NB4 (cell line): ENCODE measurements at regions not wholly inside any gene's neighbourhood (a gene's known extent, or its start where the extent isn't known, plus 50 kb on each side); places are given as distances from the start of the nearest gene placed in this dataset.

Experiments used
- DNase-seq: peaks from one replicate; pipeline ENCODE4 v3.0.0; 2010; ENCODE audit warnings: low read depth
- H3K4me3 ChIP-seq: one replicate; pipeline ENCODE4 v1.5.1; 2011; ENCODE audit warnings: mild to moderate bottlenecking, low read depth, low read length, moderate library complexity
- MAX ChIP-seq: IDR thresholded peaks from 2 replicates; pipeline ENCODE4 v1.6.1; 2011; ENCODE audit warnings: low read depth, low read length
- MYC ChIP-seq: IDR thresholded peaks from 2 replicates; pipeline ENCODE4 v1.6.1; 2011; ENCODE audit warnings: low read depth, low read length
- POLR2A ChIP-seq: IDR thresholded peaks from 2 replicates; pipeline ENCODE4 v1.6.1; 2011; ENCODE audit warnings: mild to moderate bottlenecking; ENCODE audit not compliant: insufficient read length; ENCODE audit errors: extremely low read depth
- TF ChIP-seq, protein P1 (sequence below): IDR thresholded peaks from one replicate; pipeline ENCODE4 v1.5.1; 2012; ENCODE audit warnings: low read depth, low read length

DNA sequence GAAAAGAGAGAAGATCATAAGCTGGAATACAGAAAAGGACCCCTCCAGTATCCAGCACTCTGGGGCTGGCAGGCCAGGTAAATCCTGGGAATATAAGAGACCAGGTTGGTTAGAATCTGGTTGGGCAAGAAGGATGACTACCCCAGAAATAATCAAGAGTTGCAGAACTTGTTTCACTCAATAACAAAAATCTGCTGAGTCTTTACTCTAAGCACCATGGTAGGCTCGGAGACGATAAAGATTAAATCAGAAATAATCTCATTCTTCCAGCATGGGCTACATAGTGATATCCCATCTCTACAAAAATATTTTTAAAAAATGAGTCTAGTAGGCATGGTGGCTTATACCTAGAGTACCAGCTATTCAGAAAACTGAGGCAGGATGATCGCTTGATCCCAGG is 138.0 kb upstream of the KCNJ16 start:
- TF ChIP-seq MAX, result no peak
- TF ChIP-seq, protein P1, sequence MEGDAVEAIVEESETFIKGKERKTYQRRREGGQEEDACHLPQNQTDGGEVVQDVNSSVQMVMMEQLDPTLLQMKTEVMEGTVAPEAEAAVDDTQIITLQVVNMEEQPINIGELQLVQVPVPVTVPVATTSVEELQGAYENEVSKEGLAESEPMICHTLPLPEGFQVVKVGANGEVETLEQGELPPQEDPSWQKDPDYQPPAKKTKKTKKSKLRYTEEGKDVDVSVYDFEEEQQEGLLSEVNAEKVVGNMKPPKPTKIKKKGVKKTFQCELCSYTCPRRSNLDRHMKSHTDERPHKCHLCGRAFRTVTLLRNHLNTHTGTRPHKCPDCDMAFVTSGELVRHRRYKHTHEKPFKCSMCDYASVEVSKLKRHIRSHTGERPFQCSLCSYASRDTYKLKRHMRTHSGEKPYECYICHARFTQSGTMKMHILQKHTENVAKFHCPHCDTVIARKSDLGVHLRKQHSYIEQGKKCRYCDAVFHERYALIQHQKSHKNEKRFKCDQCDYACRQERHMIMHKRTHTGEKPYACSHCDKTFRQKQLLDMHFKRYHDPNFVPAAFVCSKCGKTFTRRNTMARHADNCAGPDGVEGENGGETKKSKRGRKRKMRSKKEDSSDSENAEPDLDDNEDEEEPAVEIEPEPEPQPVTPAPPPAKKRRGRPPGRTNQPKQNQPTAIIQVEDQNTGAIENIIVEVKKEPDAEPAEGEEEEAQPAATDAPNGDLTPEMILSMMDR, result no peak
- no peak for TF ChIP-seq POLR2A
- TF ChIP-seq MYC, result no peak
- no peak for DNase-seq

GRCh38 chr17:69943058-69943457 is 132.0 kb upstream of the KCNJ16 start:
- H3K4me3 ChIP-seq, result no peak overlapping the region
- TF ChIP-seq POLR2A, result no peak
- TF ChIP-seq MYC, result no peak
- no peak for TF ChIP-seq MAX
- TF ChIP-seq, protein P1, result no peak
- DNase-seq, result no peak

More for the DNA sequence above, 138.0 kb upstream of the KCNJ16 start:
- H3K4me3 ChIP-seq, result no peak overlapping the region

DNA sequence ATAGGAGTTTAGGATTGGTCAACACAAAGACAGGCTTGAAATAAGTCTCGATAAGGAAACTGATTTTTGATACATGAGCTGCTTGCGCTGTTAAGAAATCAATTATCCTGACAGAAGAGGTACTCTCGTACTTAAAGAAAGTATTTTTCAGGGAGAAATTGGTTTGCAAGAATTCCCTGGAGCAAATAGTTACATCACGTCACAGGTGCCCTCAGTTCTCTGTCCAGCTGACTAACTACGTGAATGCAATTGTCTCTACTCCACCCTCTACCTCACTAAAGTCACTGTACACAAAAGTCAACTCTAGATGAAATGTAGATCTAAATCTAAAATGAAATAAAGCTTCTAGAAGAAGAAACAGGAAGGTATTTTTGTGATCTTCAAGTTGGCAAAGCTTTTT is 130.6 kb upstream of the KCNJ16 start:
- DNase-seq, result no peak
- TF ChIP-seq MAX (no peak), POLR2A (no peak), MYC (no peak)
- TF ChIP-seq, protein P1, result no peak
- H3K4me3 ChIP-seq, result no peak overlapping the region

- H3K4me3 ChIP-seq, result no peak overlapping the region
- no peak for TF ChIP-seq MYC
- TF ChIP-seq, protein P1, result no peak
- no peak for TF ChIP-seq POLR2A
- TF ChIP-seq MAX, result no peak
- no peak for DNase-seq
Observed at GRCh38 chr17:69945698-69946185, 129.3 kb upstream of the KCNJ16 start.

DNA sequence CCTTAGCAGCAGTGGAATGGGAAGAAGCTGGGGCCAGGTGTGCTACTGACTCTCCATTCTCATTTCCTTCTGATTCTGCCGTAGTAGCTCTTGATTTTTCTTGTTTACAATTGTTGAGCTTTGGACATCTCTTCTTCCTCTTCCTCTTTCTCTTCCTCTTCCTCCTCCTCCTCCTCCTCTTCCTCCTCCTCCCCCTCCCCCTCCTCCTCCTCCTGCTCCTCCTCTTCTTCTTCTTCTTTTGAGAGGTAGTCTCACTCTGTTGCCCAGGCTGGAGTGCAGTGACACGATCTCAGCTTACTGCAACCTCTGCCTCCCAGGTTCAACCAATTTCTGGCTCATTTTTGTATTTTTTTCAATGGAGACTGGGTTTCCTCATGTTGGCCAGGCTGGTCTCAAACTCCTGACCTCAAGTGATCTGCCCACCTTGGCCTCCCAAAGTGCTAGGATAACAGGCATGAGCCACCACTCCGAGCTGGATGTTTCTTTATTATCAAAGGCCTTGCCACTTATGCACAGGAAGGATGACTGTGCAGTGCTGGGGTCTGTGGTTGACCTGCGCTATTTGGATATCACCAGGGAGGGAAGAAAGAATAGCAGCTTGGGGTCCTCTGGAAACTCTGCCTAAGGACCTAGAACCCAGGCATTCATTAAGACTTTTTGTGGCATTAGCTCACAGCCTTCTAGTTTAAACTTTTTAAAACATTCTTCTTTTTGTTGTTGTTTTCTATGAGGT is 127.8 kb upstream of the KCNJ16 start:
- no peak for DNase-seq
- H3K4me3 ChIP-seq, result no peak overlapping the region
- TF ChIP-seq MYC, result no peak
- no peak for TF ChIP-seq MAX
- no peak for TF ChIP-seq POLR2A
- TF ChIP-seq, protein P1, result no peak

- H3K4me3 ChIP-seq, result no peak overlapping the region
- no peak for TF ChIP-seq MAX
- no peak for TF ChIP-seq MYC
- TF ChIP-seq, protein P1, result no peak
- no peak for TF ChIP-seq POLR2A
- DNase-seq, result no peak
Observed at GRCh38 chr17:69948406-69948805, 126.6 kb upstream of the KCNJ16 start.
